CD4-positive, alpha-beta T cell treated with Interleukin-4 for 4 hours (primary cell): ENCODE measurements at regions not wholly inside any gene's neighbourhood (a gene's known extent, or its start where the extent isn't known, plus 50 kb on each side); places are given as distances from the start of the nearest gene placed in this dataset.
"Not testable (repeated sequence)": the region's sequence is repeated elsewhere in the genome, so short reads cannot be mapped to it uniquely, and the experiment has no call there.

ENCODE experiments used
- DNase-seq: peaks from one replicate; pipeline ENCODE4 v3.0.0-alpha.2; 2020

- no peak for DNase-seq
Measured at GRCh38 chr3:30452446-30452845, 154.0 kb upstream of the TGFBR2 start.

GRCh38 chr3:30453360-30454039 lies 152.9 kb upstream of the TGFBR2 start:
- DNase-seq: no peak

- no peak for DNase-seq
Measured at GRCh38 chr3:30454636-30455035, 151.8 kb upstream of the TGFBR2 start.

GRCh38 chr3:30455112-30455511 lies 151.3 kb upstream of the TGFBR2 start:
- not testable (repeated sequence) for DNase-seq

GRCh38 chr3:30455840-30456239 lies 150.6 kb upstream of the TGFBR2 start:
- no peak for DNase-seq

- no peak for DNase-seq
Measured at GRCh38 chr3:30456264-30456663, 150.1 kb upstream of the TGFBR2 start.

- DNase-seq: no peak
Measured at GRCh38 chr3:30457081-30457480, 149.3 kb upstream of the TGFBR2 start.

GRCh38 chr3:30457726-30458125 lies 148.7 kb upstream of the TGFBR2 start:
- DNase-seq: no peak

- DNase-seq: no peak
Measured at GRCh38 chr3:30458376-30459171, 147.8 kb upstream of the TGFBR2 start.

GRCh38 chr3:30461311-30461710 lies 145.1 kb upstream of the TGFBR2 start:
- no peak for DNase-seq

- no peak for DNase-seq
Measured at GRCh38 chr3:30462721-30463470, 143.5 kb upstream of the TGFBR2 start.

GRCh38 chr3:30464381-30464780 lies 142.0 kb upstream of the TGFBR2 start:
- no peak for DNase-seq

- DNase-seq: no peak
Measured at GRCh38 chr3:30465454-30465853, 140.9 kb upstream of the TGFBR2 start.

GRCh38 chr3:30467596-30468238 lies 138.7 kb upstream of the TGFBR2 start:
- DNase-seq: no peak

GRCh38 chr3:30469133-30469532 lies 137.3 kb upstream of the TGFBR2 start:
- no peak for DNase-seq

- DNase-seq: no peak
Measured at GRCh38 chr3:30470496-30470895, 135.9 kb upstream of the TGFBR2 start.

GRCh38 chr3:30471066-30471465 lies 135.3 kb upstream of the TGFBR2 start:
- no peak for DNase-seq

GRCh38 chr3:30471796-30472489 lies 134.5 kb upstream of the TGFBR2 start:
- no peak for DNase-seq

GRCh38 chr3:30473374-30474051 lies 132.9 kb upstream of the TGFBR2 start:
- no peak for DNase-seq

- no peak for DNase-seq
Measured at GRCh38 chr3:30474371-30474770, 132.0 kb upstream of the TGFBR2 start.

- DNase-seq: no peak
Measured at GRCh38 chr3:30475038-30475808, 131.2 kb upstream of the TGFBR2 start.
